Esophagus (tissue), 2 donors: ENCODE measurements at regions not wholly inside any gene's neighbourhood (a gene's known extent, or its start where the extent isn't known, plus 50 kb on each side); places are given as distances from the start of the nearest gene placed in this dataset.
A peak's percentile ranks its signal among the peaks of the same experiment; 100 is the strongest.

Experiments
- H3K27ac ChIP-seq, 2 donors: one replicate each; pipeline ENCODE4 v1.5.1; 2013; ENCODE audit warnings: low read depth in 2 of 2, mild to moderate bottlenecking in 2 of 2, inconsistent platforms in 1 of 2, low read length in 1 of 2, moderate library complexity in 1 of 2
- H3K27me3 ChIP-seq, 2 donors: one replicate each; pipeline ENCODE4 v1.6.1; 2013; ENCODE audit warnings: low read length in 2 of 2, control low read depth in 1 of 2, mild to moderate bottlenecking in 1 of 2; ENCODE audit not compliant: insufficient read depth in 2 of 2, control insufficient read depth in 1 of 2
- H3K36me3 ChIP-seq, 2 donors: one replicate each; pipeline ENCODE4 v1.6.1; 2013; ENCODE audit warnings: low read length in 1 of 2; ENCODE audit not compliant: control insufficient read depth in 2 of 2, insufficient read depth in 2 of 2
- H3K4me1 ChIP-seq, 2 donors: one replicate each; pipeline ENCODE4 v1.6.1; 2013; ENCODE audit warnings: low read length in 1 of 2; ENCODE audit not compliant: control insufficient read depth in 2 of 2, insufficient read depth in 2 of 2
- H3K4me3 ChIP-seq, 2 donors: one replicate each; pipeline ENCODE4 v1.5.1; 2013; ENCODE audit warnings: low read length in 2 of 2, mild to moderate bottlenecking in 2 of 2, low read depth in 1 of 2, moderate library complexity in 1 of 2
- H3K9me3 ChIP-seq, 2 donors: one replicate each; pipeline ENCODE4 v1.6.1; 2013; ENCODE audit warnings: mild to moderate bottlenecking in 2 of 2, low read depth in 1 of 2, low read length in 1 of 2, moderate library complexity in 1 of 2; ENCODE audit not compliant: control insufficient read depth in 2 of 2, insufficient read depth in 1 of 2
- WGBS, 2 donors: extraction: QIAGEN DNeasy Blood & Tissue Kit; methylation state at CpG; one replicate each; pipeline ENCODE4 v1.1.7; 2013; 5-methylcytosine and 5-hydroxymethylcytosine counted together
- donor health status: healthy with polysubstance abuse.
- donor health status: Bipolar disorder and iron deficiency.

DNA sequence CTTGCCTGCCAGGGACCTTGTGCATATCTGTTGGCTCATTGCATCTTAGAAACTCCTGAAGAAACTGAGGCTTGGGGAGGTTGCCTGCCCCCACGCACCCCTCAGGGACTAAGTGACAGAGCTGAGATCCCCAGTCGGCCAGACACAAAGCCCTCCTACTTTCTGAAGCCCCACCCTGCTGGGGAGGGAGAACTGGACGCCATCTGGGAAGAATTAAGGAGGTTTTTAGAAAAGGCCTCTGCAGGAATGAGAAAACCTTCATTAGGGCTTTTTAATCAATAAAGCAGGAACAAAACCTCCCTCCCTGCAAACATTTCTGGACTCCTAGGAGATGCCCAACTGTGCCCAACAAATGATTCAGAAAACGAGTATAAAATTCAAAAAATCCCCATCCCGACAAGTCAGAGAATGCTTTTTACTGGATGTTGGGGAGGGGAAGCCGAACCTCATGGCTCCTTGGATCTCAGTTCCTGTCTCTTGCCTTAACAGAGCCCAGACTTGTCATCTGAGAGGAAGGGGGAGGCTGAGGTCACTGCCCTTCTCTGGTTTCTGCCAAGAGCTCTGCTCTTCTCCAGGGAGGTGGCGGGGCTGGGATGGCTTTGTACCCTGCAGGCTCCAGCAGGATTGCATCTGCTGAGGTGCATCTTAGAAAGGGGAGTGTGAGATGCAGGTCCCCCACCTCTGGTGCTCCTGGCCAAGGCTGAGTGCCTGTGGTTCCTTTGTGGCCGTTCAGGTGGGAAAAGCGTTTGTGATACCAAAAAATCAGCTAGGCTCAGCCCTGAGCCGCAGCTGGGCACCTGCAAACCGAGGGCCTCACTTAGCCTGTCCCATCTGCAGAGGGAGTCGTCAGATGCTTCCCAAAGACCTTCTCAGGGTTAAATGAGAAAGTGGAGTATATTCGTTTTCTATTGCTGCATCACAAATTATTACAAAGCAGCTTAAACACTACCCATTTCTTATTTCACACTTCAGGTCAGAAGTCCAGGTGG, 142.4 kb downstream of the ZFP36L2 start:
- Histone ChIP-seq H3K27me3 (no peaks in the 10 kb centered on the region), H3K9me3 (no peaks in the 10 kb centered on the region), H3K27ac (peak overlapping the region; percentile 41 to 84), H3K4me3 (no peak overlapping the region), H3K36me3 (no peaks in the 10 kb centered on the region), H3K4me1 (peaks cover 18 to 30% of the 10 kb centered on the region in 2 donors)
- WGBS, 2 donors: 34 to 45% methylated on average over 13 of the region's 13 CpGs

DNA sequence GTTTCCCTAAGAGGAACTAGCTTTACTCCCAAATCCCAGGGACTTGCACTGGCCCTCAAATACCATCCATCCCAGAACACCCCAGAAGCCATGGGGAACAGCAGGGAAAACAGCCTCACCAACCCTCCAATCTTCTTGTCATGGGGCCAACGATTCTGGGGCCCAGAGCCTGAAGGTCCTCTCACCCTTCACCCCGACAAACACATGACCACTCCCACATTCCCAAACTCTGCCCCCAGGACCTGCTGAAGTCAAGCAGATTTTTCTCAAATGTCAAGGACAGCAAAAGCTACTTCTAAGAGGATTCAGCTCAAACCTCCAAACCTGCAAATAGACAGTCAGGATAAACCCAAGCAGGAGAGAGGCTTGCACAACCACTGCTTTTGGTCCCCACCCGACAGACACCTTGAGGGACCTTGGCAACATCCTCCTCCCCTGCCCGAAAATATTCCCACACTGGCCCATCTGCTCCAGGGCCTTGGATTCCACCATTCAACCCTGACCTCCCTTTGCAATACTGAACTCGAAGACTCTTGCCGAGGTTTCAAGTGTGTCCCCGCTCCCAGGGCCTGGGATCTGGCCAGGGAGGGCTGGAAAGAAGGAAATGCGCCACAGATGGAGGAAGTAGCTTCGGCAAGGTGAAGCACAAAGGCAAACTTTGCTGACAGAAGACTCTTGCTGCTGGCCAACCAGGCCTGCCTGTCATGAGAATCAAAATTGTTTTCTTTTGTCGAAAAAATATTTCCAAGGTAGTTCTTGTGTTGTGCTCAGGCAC, 143.3 kb downstream of the ZFP36L2 start:
- Histone ChIP-seq H3K4me3 (no peak overlapping the region), H3K36me3 (no peaks in the 10 kb centered on the region), H3K9me3 (no peaks in the 10 kb centered on the region), H3K27me3 (no peaks in the 10 kb centered on the region), H3K4me1 (peaks cover 18 to 30% of the 10 kb centered on the region in 2 donors), H3K27ac (peak overlapping the region; percentile 41 to 84)
- 40 to 47% methylated on average over 10 of the region's 10 CpGs for WGBS, 2 donors

DNA sequence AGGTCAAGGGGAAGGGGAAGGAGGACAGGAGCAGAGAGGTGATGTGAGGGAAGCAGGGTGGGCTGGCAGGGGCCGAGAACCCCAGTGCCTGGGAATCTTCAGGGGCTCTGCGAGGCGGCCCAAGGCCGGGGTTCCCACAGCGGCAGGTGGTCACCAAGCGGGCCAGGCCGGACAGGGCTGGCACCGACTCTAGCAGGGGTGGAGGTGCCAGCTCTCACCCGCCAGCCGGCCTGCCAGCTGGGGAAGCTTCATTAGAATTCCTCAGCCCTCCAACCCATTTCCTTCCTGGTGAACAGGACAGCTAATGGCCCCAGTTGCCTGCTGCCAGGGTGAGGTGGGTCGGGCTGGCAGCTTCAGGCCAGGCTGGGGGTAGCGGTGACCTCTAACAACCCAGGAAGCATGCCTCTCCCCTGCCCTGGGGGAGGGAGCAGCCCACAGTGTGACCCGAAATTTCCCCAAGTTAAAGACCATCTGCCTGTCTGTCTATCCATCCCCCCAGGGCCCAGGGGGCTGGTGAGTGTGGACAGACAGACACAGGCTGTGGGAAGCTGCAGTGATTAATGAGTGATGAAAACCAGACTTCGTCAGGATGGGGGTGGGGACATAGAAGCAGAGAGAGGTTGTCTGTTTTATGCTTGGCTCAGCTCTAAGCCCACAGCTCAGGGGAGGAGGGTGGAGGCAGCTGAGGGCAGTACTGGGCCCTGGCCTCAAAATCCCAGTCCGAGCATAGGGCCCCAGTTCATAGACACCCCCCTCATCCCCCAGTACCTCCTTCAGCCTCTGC, 144.1 kb downstream of the ZFP36L2 start:
- Histone ChIP-seq H3K9me3 (no peaks in the 10 kb centered on the region), H3K4me3 (no peak overlapping the region), H3K27ac (peak overlapping the region; percentile 49 to 84), H3K27me3 (no peaks in the 10 kb centered on the region), H3K36me3 (no peaks in the 10 kb centered on the region), H3K4me1 (peaks cover 18 to 30% of the 10 kb centered on the region in 2 donors)
- WGBS, 2 donors: 75 to 78% methylated on average over 13 to 15 of the region's 15 CpGs

DNA sequence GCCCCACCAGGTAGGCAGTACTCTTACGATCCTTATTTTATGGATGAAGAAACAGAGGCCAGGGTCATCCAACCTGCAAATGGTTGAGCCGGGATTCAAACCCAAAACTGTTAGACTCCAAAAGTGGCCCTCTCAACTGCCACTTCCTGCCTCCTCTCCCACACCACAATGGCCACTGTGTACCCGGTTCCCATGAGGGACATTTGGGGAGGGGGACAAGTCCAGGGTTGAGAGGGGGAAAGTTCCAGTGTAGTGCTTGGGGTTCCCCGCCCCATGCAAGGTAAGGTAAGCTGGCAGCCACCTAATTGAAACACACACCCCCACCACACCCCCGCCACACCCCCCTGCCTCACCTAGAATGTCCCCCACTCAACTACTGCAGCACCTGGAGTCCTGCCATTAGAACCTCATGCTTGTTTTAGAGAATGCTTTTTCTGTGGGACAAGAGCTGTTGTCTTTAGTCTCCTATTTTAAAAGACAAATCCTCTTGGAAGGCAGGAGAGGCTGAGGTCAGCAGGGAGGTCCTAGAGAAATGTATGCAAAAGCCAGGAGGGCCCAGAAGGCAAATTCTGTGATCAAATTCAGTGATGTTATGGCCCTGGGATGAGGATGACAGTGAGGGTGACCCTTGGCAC, 145.2 kb downstream of the ZFP36L2 start:
- no peaks in the 10 kb centered on the region for H3K9me3 ChIP-seq
- peaks cover 18 to 27% of the 10 kb centered on the region in 2 donors for H3K4me1 ChIP-seq
- WGBS, 2 donors: 89 to 91% methylated on average over 5 of the region's 5 CpGs
- H3K27me3 ChIP-seq: no peaks in the 10 kb centered on the region
- H3K4me3 ChIP-seq: no peak overlapping the region
- H3K36me3 ChIP-seq: no peaks in the 10 kb centered on the region
- H3K27ac ChIP-seq: peak overlapping the region in 1 of 2 donors; percentile 7

DNA sequence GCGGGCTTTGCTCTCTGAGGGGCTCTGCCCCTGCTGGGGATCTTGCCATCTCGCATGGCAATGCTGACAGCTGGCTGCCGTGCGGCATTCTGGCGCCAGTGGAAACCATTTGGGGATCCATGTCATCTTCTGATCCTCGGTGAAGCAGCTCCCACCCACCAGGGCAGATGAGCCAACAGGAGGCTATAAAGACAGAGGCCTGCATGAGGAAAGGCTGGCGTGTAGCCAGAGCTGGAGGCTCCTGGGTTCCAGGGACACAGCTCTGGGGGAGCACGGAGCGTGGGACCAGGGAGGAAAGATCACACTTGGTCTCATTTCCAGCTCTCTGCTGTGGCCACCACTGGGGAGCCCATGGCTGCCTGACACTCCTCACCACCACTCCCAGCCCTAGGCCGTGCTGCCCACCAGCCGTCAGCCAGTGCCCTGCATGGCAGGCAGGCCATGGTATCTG, 145.8 kb downstream of the ZFP36L2 start:
- no peaks in the 10 kb centered on the region for H3K27me3 ChIP-seq
- no peak overlapping the region for H3K27ac ChIP-seq
- peaks cover 14 to 30% of the 10 kb centered on the region in 2 donors for H3K4me1 ChIP-seq
- no peaks in the 10 kb centered on the region for H3K36me3 ChIP-seq
- no peak overlapping the region for H3K4me3 ChIP-seq
- no peaks in the 10 kb centered on the region for H3K9me3 ChIP-seq
- 90 to 93% methylated on average over 11 of the region's 11 CpGs for WGBS, 2 donors

DNA sequence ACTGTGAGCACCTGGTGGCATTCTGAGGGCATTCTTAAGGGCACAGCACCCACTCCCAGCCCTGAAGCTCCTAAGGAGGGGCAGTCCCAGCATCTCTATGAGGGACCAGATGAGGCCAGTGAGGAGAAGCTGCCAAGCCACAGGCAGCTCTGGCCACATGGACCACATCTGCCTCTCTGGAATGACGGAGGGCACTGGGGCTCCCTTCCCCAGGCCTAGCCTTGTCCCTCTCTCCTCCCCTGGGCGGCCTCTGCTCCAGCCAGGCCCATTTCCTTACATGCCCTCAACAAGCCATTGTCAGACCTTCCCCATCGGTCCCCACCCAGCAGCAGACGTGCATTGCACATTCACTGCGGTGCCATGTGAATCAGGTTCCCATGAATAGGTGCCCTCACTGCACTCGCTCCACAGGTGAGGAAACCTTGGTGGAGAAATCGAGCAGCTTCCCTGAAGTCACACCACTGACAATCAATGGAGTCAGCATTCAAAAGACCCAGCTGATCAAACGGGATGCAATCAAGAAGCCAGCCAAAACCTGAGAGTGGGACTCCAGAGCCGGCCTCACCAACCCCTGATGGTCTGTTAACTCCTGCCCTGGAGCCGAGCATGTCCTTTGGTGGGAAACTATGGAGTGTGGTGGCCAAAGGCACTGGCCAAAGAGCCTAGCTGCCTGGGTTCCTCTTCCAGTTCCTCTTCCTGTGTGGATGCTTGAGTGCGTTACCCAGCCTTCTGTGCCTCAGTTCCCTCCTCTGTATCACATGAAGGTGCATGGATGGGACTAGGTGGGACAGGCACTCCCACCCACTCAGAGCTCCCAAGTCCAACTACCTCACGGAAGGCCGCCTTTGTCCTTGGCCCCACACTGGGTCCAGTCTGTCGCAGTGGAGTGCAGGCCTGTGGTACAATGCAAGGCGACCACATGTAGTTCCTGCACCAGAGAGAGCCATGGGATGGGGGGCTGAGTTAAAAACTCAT, 147.3 kb downstream of the ZFP36L2 start:
- Histone ChIP-seq H3K27me3 (no peaks in the 10 kb centered on the region), H3K4me1 (peaks cover 9 to 31% of the 10 kb centered on the region in 2 donors), H3K36me3 (no peaks in the 10 kb centered on the region), H3K9me3 (no peaks in the 10 kb centered on the region), H3K4me3 (no peak overlapping the region), H3K27ac (no peak overlapping the region)
- 87 to 93% methylated on average over 15 of the region's 15 CpGs for WGBS, 2 donors

DNA sequence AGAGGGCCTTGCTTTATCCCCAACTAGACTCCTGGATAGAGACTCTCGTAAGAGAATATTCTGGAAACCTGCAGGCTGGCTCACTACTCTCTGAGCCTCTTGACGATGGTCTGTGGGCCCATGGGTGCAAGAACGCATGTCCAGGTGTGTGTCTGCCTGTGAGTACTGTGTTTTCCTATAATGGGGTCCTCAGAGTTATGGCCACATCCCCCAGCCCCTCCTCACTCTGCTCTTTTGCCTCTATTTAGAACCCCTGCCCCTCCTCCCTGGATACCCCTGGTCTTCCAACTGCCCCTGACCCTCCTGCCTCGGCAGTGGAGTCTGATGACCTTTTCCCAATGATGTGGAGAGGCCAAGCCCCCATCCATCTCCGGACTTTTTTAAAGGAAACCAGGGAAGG, 148.1 kb downstream of the ZFP36L2 start:
- no peak overlapping the region for H3K27ac ChIP-seq
- H3K4me1 ChIP-seq: peaks cover 10 to 38% of the 10 kb centered on the region in 2 donors
- H3K36me3 ChIP-seq: no peaks in the 10 kb centered on the region
- H3K9me3 ChIP-seq: no peaks in the 10 kb centered on the region
- H3K27me3 ChIP-seq: no peaks in the 10 kb centered on the region
- 93 to 94% methylated on average over 5 of the region's 5 CpGs for WGBS, 2 donors
- H3K4me3 ChIP-seq: no peak overlapping the region

DNA sequence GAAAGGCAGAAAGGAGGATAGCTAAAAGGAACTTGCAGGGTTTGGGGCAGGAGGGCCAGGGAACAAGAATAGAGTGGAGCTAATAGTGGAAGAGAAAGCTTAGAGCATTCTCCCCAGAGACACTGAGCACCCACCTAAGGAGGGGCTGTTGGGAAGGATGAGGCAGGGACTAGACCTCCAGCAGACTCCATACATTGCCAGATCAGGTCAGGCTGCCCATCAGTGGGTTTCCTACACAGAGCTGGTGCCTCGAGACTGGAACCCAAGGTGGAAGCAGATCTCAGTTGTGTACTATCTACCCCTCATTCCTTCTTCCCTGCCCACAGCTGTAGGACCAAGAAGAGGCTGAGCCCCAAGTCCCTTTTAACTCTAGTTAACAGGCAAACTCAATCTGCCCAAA, 148.5 kb downstream of the ZFP36L2 start:
- WGBS, 2 donors: 90 to 100% methylated on average over 1 of the region's 1 CpG
- Histone ChIP-seq H3K27me3 (no peaks in the 10 kb centered on the region), H3K9me3 (no peaks in the 10 kb centered on the region), H3K27ac (no peak overlapping the region), H3K4me1 (peaks cover 7 to 36% of the 10 kb centered on the region in 2 donors), H3K36me3 (no peaks in the 10 kb centered on the region), H3K4me3 (no peak overlapping the region)
